OCI-LY1 (cell line): ENCODE measurements at regions not wholly inside any gene's neighbourhood (a gene's known extent, or its start where the extent isn't known, plus 50 kb on each side); places are given as distances from the start of the nearest gene placed in this dataset.
A peak's percentile ranks its signal among the peaks of the same experiment; 100 is the strongest.

Experiments
- H2AFZ ChIP-seq: fragments of 200-600 bp; sonication (generic), shearing (Covaris generic); 2 replicates; pipeline ENCODE4 v1.6.0; 2014; ENCODE audit warnings: antibody characterized with exemption, mild to moderate bottlenecking, low read length
- H3F3A ChIP-seq: fragments of 200-600 bp; sonication (generic), shearing (Covaris generic); 2 replicates; pipeline ENCODE4 v1.6.0; 2014; ENCODE audit warnings: mild to moderate bottlenecking, antibody characterized with exemption, low read length, moderate library complexity; ENCODE audit not compliant: insufficient read depth
- H3K27ac ChIP-seq: fragments of 200-600 bp; sonication (generic); 2 replicates; pipeline ENCODE4 v1.5.1; 2014; ENCODE audit warnings: low read length, mixed run types, mild to moderate bottlenecking, low read depth; ENCODE audit not compliant: poor library complexity, severe bottlenecking
- H3K27me3 ChIP-seq: fragments of 200-600 bp; sonication (generic); 2 replicates; pipeline ENCODE4 v1.6.0; 2014; ENCODE audit warnings: antibody characterized with exemption, mild to moderate bottlenecking, low read length, moderate library complexity; ENCODE audit not compliant: insufficient read depth
- H3K36me3 ChIP-seq: fragments of 200-600 bp; sonication (generic); 2 replicates; pipeline ENCODE4 v1.6.1; 2014; ENCODE audit warnings: mild to moderate bottlenecking, antibody characterized with exemption, low read length, moderate library complexity, mixed read lengths; ENCODE audit not compliant: insufficient read depth
- H3K4me1 ChIP-seq: fragments of 200-600 bp; sonication (generic); 2 replicates; pipeline ENCODE4 v1.5.1; 2014; ENCODE audit warnings: mild to moderate bottlenecking, low read length, moderate library complexity; ENCODE audit not compliant: insufficient read depth, severe bottlenecking
- H3K4me2 ChIP-seq: fragments of 200-600 bp; sonication (generic), shearing (Covaris generic); 2 replicates; pipeline ENCODE4 v1.6.1; 2014; ENCODE audit warnings: low read length
- H3K4me3 ChIP-seq: fragments of 200-600 bp; sonication (generic); 2 replicates; pipeline ENCODE4 v1.5.1; 2014; ENCODE audit warnings: low read length, low read depth, mild to moderate bottlenecking, mixed read lengths; ENCODE audit not compliant: poor library complexity, severe bottlenecking
- H3K79me2 ChIP-seq: fragments of 200-600 bp; shearing (Covaris generic); 2 replicates; pipeline ENCODE4 v1.6.1; 2016; ENCODE audit warnings: mixed run types, low read length, mixed read lengths; ENCODE audit not compliant: insufficient read depth
- H3K9ac ChIP-seq: fragments of 200-600 bp; sonication (generic), shearing (Covaris generic); 2 replicates; pipeline ENCODE4 v1.6.1; 2014; ENCODE audit warnings: mild to moderate bottlenecking, low read length, mixed read lengths
- H3K9me2 ChIP-seq: fragments of 200-600 bp; sonication (generic), shearing (Covaris generic); 2 replicates; pipeline ENCODE4 v1.6.1; 2014; ENCODE audit warnings: low read depth, mild to moderate bottlenecking, low read length, mixed read lengths
- H3K9me3 ChIP-seq: fragments of 200-600 bp; shearing (Covaris generic); 2 replicates; pipeline ENCODE4 v1.6.1; 2014; ENCODE audit warnings: low read length, mixed read lengths
- H4K20me1 ChIP-seq: fragments of 200-600 bp; sonication (generic), shearing (Covaris generic); 2 replicates; pipeline ENCODE4 v1.6.0; 2016; ENCODE audit warnings: mild to moderate bottlenecking, low read length; ENCODE audit not compliant: insufficient read depth
- EZH2 ChIP-seq: fragments of 200-600 bp; sonication (generic), shearing (Covaris generic); IDR thresholded peaks from 2 replicates; pipeline ENCODE4 v1.8.0; 2017; ENCODE audit warnings: borderline replicate concordance, mixed run types, mild to moderate bottlenecking, antibody characterized with exemption, low read length, moderate library complexity, mixed read lengths
- TF ChIP-seq, protein P1 (sequence below): fragments of 200-600 bp; sonication (generic), shearing (Covaris generic); IDR thresholded peaks from 2 replicates; pipeline ENCODE4 v1.5.1; 2017; ENCODE audit warnings: mild to moderate bottlenecking, antibody characterized with exemption, low read length, moderate library complexity, mixed read lengths

GRCh38 chr10:57098146-57098545 lies 737.1 kb upstream of the ZWINT start:
- H3K9me3 ChIP-seq = peaks cover 3% of the 10 kb centered on the region; the same call in 1 of the 2 replicates
- peaks cover 6% of the 10 kb centered on the region for H3K4me1 ChIP-seq
- no peak for TF ChIP-seq EZH2
- TF ChIP-seq, protein P1, sequence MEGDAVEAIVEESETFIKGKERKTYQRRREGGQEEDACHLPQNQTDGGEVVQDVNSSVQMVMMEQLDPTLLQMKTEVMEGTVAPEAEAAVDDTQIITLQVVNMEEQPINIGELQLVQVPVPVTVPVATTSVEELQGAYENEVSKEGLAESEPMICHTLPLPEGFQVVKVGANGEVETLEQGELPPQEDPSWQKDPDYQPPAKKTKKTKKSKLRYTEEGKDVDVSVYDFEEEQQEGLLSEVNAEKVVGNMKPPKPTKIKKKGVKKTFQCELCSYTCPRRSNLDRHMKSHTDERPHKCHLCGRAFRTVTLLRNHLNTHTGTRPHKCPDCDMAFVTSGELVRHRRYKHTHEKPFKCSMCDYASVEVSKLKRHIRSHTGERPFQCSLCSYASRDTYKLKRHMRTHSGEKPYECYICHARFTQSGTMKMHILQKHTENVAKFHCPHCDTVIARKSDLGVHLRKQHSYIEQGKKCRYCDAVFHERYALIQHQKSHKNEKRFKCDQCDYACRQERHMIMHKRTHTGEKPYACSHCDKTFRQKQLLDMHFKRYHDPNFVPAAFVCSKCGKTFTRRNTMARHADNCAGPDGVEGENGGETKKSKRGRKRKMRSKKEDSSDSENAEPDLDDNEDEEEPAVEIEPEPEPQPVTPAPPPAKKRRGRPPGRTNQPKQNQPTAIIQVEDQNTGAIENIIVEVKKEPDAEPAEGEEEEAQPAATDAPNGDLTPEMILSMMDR = no peak
- no peaks in the 10 kb centered on the region for H3K9me2 ChIP-seq
- H3K9ac ChIP-seq = no peak overlapping the region
- H3K27me3 ChIP-seq = no peaks in the 10 kb centered on the region
- H3K36me3 ChIP-seq = no peaks in the 10 kb centered on the region
- no peaks in the 10 kb centered on the region for H3K79me2 ChIP-seq
- H3K4me2 ChIP-seq = no peak overlapping the region
- H2AFZ ChIP-seq = no peak overlapping the region; the same call in 1 of the 2 replicates
- H4K20me1 ChIP-seq = no peaks in the 10 kb centered on the region
- peak overlapping the region; percentile 34 for H3K27ac ChIP-seq
- H3F3A ChIP-seq = no peaks in the 10 kb centered on the region
- H3K4me3 ChIP-seq = no peak overlapping the region

DNA sequence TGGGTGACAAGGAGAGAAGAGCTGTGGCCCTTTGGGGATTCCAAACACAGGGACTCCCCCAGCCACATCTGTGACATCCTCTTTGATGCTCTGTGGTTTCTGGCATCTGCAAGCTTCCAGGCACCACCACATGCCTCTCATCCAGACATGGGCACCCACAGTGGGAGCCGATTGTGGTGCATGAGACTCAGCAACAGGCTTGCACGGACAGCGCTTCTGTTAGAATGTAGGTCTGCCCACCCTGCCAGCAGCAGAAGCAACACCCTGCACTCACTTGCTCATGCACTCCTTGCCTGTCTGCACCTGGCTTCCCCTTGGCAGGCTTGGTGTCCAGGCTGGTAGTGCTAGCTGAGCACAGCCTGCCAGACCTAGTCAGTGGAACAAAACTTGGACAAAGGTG lies 735.0 kb upstream of the ZWINT start:
- H3K27ac ChIP-seq = no peak overlapping the region
- H4K20me1 ChIP-seq = no peaks in the 10 kb centered on the region
- TF ChIP-seq, protein P1 = no peak
- TF ChIP-seq EZH2 = no peak
- no peaks in the 10 kb centered on the region for H3K36me3 ChIP-seq
- peaks cover 6% of the 10 kb centered on the region for H3K4me1 ChIP-seq
- no peak overlapping the region for H3K4me3 ChIP-seq
- no peaks in the 10 kb centered on the region for H3K79me2 ChIP-seq
- H3F3A ChIP-seq = peaks cover 3% of the 10 kb centered on the region; the same call in 1 of the 2 replicates
- H2AFZ ChIP-seq = no peak overlapping the region
- H3K9me3 ChIP-seq = peaks cover 3% of the 10 kb centered on the region; the same call in 1 of the 2 replicates
- no peaks in the 10 kb centered on the region for H3K27me3 ChIP-seq
- no peaks in the 10 kb centered on the region for H3K9me2 ChIP-seq
- no peak overlapping the region for H3K9ac ChIP-seq
- no peak overlapping the region for H3K4me2 ChIP-seq

DNA sequence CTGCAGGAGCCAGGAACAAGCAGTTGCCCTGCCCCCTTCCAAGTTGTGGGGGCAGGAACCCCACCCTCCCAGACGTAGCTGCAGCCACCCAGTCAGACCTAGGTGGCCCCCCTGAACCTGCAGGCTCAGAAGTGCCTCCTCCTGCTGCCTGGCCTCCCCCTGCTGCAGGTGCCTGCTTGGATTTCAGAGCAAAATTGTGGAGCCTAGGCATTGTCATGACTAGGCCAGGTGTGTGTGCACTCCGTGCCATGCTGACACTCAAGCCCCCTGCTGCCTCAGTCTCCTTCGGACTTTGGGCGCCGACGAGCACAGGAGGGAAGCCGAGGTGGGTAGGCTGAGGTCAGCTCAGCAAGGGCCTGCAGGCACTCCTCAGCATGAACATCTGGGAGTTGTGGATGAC lies 733.9 kb upstream of the ZWINT start:
- H3K27me3 ChIP-seq = no peaks in the 10 kb centered on the region
- no peak overlapping the region for H3K4me2 ChIP-seq
- no peak overlapping the region for H3K27ac ChIP-seq
- H3K9me3 ChIP-seq = peaks cover 3% of the 10 kb centered on the region; the same call in 1 of the 2 replicates
- H3K79me2 ChIP-seq = no peaks in the 10 kb centered on the region
- peaks cover 6% of the 10 kb centered on the region for H3K4me1 ChIP-seq
- TF ChIP-seq EZH2 = no peak
- no peak overlapping the region for H3K9ac ChIP-seq
- H2AFZ ChIP-seq = no peak overlapping the region
- H3K36me3 ChIP-seq = no peaks in the 10 kb centered on the region
- no peak overlapping the region for H3K4me3 ChIP-seq
- H3K9me2 ChIP-seq = no peaks in the 10 kb centered on the region
- no peaks in the 10 kb centered on the region for H4K20me1 ChIP-seq
- H3F3A ChIP-seq = peaks cover 3% of the 10 kb centered on the region; the same call in 1 of the 2 replicates

GRCh38 chr10:57094083-57094482 lies 733.0 kb upstream of the ZWINT start:
- Histone ChIP-seq H2AFZ (no peak overlapping the region), H3K4me1 (peaks cover 6% of the 10 kb centered on the region), H3K27ac (no peak overlapping the region), H3K9me2 (no peaks in the 10 kb centered on the region), H3K9me3 (peaks cover 3% of the 10 kb centered on the region; the same call in 1 of the 2 replicates), H3K9ac (no peak overlapping the region), H3K4me3 (no peak overlapping the region), H3K27me3 (no peaks in the 10 kb centered on the region), H4K20me1 (no peaks in the 10 kb centered on the region), H3K36me3 (no peaks in the 10 kb centered on the region), H3K4me2 (no peak overlapping the region), H3F3A (peaks cover 3% of the 10 kb centered on the region; the same call in 1 of the 2 replicates), H3K79me2 (no peaks in the 10 kb centered on the region)
- TF ChIP-seq, protein P1 = no peak
- TF ChIP-seq EZH2 = no peak
